GM11168 (cell line): ENCODE measurements at regions not wholly inside any gene's neighbourhood (a gene's known extent, or its start where the extent isn't known, plus 50 kb on each side); places are given as distances from the start of the nearest gene placed in this dataset.
"Not testable (repeated sequence)": the region's sequence is repeated elsewhere in the genome, so short reads cannot be mapped to it uniquely, and the experiment has no call there.

Experiments
- in situ Hi-C: fragments of 300-500 bp; cut with MboI; formaldehyde crosslinking; loops from one replicate; pipeline ENCODE4 v1.12.0; 2022; ENCODE audit warnings: low sequenced_read_pairs; ENCODE audit not compliant: unreplicated experiment

DNA sequence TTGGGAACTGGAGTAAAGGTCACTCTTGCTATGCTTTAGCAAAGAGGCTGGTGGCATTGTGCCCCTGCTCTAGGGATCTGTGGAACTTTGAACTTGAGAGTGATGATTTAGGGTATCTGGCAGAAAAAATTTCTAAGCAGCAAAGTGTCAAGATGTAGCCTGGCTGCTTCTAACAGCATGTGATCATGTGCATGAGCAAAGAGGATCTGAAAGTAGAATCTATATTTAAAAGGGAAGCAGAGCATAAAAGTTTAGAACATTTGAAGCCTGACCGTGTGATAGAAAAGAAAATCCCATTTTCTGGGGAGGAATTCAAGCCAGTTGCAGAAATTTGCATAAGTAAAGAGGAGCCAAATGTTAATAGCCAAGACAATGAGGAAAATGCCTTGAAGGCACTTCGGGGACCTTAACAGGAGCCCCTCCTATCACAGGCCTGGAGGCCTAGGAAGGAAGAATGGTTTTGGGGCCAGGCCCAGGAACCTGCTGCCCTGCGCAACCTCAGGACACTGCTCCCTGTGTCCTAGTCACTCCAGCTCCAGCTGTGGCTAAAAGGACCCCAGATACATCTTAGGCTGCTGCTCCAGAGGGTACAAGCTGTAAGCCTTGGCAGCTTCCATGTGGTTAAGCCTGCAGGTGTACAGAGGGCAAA, 212.2 kb upstream of the LINGO1 start:
- in situ Hi-C loops, result no loop called here

DNA sequence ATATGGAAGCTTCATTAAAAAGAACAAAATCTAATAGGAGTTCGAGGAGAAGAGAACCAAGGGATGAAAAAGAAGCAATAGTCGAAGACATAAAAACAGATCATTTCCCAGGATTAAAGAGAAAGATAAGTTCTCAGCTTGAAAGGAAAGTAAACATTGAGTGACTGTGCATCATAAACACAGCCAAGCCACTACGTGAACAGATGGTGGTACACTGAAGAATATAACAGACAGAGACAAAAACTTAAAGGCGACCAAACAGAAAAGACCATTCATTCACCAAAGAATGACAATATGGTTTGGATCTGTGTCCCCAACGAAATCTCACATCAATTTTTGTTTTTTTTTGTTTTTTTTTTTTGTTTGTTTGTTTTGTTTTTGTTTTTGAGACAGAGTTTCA, 210.8 kb upstream of the LINGO1 start:
- in situ Hi-C loops, result no loop called here

DNA sequence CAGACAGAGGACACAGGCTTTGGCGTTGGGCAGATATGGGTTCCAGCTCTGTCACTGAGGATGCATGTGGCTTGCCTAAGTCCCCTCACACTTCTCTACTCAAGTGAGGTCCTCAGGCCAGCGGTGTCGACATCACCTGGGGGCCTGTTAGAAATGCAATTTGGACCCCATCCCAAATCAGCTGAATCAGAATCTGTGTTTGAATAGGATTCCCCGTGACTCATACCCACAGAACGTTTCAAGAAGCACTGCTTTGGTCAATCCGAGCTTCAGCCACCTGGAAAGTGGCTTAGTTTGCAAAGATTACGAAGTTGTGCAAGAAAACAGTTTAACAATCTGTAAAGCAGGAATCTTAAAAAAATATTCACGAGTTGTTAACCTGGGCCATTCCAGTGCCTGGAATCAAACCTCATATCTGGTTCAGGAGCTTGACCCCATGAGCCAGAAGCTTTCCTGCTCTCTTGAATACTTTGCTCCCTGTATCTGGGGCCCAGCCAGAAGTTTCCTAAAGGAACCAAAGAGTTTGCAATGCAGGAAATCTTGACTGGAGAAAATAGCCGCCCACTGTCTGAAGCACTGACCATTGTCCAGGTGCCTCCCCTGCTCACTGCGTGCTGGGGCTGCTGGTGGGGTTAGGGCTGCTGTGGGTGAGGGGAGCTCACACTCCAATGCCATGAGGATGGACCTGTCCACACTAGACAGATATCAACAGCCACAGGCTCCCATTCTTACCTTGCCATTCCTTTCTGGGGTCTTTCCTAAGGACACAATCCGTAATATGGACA, 208.5 kb upstream of the LINGO1 start:
- in situ Hi-C loops, result no loop called here

DNA sequence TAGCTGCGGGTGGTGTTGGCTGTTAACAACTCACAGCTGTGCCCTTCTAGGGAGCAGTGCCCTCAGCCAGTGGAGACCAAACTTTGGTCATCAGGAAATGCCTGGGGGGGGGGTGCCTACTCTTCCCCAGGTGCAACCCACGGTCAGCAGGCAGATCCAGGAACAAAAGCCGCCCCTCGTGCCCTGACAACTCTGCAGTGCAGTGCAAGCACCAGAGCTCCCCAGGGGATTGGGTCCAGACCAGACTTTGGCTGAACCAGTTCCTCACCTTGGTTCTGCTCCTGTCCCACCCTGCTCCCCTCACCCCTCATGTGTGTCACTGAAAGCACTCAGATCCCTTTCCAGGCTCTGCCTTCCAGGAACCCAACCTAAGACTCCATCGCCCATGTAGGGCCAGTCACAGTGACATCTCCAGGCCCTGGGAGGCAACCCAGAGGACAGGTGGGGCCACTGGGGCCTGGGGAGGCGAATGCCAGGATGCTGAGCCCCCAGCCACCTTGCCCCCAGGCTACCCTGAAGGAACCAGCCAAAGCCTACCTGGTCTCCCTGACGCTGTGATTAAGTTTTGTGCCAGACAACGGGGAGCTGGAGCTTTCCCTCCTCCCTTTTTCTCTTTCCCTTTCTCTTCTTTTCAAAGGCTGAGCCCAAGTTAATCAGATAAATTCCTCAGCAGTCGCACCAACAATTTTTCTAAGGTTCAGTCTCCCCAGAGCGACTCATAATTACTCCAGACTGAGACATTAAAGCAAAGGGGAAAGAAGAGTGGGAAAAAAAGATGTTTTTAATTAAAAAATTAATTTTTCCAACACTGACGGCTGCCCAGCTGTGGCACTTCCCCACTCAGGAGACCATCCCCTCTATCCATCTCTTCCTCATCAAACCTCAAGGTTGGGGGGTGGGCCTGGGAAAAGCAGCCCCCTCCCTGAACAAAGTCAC, 207.5 kb upstream of the LINGO1 start:
- in situ Hi-C loops, result no loop called here

DNA sequence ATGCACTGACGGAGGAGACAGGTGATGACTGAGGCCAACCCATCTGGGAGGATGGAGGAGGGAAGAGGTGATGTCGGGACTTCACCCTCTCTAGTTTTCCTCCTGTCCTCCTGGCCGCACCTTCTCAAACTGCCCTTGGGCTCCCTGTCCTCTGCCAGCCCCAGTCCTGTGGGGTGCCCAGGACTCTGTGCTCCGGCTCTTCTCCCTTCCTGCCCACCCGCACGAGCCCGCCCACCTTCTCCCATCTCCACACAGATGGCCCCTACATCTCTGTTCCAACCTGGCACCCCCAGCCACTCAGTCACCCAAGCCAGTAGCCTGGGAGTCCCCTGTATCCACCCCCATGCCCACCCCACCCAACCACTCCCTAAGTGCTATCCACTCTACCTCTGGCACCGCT, 206.7 kb upstream of the LINGO1 start:
- in situ Hi-C loops, result no loop called here

DNA sequence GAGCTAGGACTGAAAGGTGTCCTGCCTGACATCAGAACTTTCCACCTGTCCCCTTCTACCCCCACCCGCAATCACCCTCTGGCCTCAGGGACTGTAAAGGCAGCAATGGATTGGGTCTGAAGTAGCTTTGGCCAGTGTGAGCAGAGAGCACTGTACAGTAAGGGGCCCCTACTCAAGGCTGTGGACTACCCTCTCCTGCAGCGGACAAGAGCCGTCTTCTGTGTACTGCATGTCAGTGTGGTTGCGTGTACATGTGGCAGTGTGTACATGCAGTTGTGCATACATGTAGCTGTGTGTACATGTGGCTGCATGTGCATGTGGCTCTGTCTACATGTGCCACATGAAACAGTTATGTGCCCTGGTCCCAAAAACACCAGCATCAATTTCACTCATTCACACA, 205.9 kb upstream of the LINGO1 start:
- in situ Hi-C loops, result no loop called here

DNA sequence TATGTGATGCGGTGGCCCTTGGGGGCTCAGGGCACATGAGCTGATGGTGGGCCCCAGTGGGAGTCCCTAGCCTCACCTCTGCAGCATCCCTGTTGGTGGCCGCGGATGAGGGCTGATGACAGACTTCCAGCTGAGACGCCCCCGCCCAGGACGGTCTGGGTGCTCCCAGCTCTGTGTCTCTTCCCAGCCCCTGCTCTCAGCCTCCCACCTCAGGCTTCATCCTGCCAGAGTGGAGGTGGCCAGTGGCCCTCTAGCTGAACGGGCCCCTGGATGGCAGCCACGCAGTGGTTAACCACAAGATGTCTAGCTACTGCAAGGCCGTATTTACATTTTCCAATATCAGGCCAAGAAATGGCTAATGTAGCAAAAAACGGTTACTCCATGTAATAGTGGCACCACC, 205.3 kb upstream of the LINGO1 start:
- in situ Hi-C loops, result no loop called here

DNA sequence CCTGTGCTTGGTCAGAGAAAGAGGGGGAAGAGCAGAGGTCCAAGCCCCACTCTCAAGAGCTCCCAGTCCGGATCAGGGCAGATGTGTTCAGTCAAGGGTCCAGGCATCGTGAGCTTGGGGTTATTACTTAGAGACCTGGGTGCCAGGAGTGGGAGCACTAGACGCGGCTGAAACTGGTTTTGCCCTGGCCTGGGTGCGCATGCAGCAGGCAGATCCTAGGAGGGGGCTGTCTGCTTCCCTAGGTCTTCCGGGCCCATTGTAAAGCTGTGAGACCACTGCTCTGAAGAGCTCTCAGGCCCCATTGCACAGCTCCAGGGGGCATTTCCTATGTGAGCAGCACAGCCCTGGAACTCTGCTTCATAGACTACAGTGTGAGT, 204.9 kb upstream of the LINGO1 start:
- in situ Hi-C loops, result no loop called here

DNA sequence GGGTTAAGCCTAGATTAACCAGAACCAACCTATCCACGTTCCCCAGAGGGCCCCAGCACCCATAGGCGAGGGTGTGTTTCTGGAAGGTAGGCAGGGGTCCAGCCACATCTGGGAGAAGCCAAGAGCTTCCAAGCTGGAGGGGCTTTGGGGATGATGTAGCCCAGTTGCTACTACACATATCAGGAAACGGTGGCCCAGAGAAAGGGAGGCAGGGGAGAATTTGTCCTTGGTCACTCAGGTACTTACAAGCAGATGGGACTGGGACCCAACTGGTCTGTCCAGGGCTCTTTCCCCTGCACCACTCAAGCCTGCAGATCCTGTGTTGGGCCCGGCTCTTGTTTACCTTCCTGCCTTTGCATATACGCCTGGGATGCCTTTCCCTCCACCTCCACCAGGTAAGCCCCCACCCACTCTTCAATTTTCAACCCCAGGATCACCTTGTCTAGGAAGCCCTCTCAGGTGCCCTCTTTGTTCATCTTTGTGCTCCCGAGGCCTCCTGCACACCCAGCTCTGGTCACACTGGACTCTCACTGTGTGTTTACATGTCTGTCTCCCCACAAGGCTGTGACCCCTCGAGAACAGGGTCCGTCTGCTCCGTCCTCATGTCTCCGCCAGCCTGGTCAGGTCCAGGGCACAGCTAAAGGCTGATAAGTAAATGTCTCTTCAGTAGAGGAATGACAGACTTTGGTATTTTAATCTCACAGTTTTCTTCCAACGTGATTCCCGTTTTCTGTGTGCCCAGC, 204.4 kb upstream of the LINGO1 start:
- in situ Hi-C loops, result no loop called here

DNA sequence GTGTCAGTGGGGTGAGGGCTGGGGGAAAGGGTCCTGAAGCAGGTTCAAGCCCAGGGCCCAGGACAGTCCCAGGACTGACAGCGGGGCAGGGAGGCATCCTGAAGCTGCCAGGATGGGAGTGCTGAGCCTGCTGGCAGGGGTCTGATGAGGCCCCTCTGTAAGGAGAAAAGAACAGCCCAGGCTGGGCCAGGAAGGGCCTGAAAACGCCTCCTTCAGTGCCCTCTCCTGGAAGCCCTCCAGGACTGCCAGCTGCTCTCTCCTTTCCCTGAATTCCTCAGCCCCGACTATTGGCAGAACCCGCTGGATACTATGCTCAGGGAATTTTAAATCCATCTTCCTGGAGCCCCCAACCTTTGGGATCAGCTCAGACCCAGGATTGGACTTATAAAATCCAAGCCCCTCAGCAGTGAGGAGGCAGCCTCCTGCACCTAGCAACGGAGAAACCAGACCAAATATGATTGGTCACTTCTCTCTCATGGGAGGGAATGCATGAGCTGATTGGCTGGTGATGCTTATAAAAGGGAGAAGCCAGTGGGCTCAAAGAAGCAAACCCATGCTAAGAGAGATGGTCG, 203.5 kb upstream of the LINGO1 start:
- in situ Hi-C loops, result no loop called here

DNA sequence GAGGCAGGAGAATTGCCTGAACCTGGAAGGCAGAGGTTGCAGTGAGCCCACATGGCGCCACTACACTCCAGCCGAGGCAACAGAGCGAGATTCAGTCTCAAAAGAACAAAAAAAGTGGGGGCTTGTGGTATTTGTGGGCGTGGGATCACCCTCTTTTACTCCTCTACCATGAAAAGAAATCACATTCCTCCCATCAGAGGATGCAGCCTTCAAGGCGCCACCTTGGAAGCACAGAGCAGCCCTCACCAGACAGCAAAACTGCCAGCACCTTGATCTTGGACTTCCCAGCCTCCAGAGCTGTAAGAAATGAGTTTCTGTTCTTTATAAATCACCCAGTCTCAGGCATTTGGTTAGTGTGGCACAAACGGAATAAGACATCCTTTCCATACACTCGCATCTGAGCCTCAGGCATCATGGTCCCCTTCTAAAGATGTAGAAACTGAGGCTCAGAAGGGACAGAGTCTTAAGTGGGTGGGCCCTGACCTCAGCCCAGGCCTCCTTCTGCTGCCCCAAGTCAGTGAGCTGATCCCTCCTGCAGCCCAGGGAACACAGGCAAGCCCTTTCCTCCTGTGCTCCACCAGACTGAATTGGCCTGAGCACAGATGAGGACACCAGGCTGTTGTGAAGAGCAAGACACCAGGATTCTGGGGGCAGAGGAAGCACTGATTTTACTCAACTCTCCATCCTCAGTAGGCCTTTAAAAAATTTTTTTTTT, 201.7 kb upstream of the LINGO1 start:
- in situ Hi-C loops, result no loop called here

DNA sequence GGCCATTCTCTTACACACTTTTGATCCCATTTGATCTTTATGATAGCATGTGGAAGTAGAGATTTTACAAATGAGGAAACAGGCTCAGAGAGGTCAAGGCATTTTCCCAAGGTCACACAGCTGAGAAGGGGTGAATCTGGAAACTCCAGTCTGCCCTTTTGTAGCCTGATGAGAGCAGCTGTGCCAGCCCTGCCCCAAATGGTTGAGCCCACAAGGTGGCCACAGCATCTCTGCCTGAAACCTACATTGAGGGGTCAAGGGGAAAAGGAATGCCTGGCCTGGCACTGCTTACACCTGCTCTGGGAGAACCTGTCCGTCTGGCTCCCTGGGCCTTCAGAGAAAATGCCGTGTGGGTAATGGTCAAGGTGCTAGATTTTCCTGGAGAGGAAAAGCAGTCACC, 200.2 kb upstream of the LINGO1 start:
- in situ Hi-C loops, result no loop called here

DNA sequence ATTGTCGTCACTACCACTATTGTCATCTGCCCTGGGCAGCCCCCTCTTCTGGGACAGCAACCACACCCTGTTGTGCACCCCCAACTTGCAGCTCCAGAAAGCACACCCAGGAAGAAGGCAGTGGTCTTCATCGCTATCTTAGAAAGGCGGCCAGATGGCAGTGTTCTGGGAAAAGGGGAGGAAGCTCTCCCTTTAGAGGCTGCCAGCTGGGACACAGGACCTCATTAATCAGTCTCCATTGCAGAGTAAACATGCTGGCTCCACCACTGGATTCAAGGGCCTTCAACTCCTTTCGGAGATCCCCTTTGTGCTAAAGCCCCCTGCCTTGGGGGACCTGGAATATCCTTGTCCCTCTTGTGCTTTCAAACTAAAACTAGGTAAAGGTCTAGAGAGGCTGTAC, 199.3 kb upstream of the LINGO1 start:
- in situ Hi-C loops, result no loop called here

DNA sequence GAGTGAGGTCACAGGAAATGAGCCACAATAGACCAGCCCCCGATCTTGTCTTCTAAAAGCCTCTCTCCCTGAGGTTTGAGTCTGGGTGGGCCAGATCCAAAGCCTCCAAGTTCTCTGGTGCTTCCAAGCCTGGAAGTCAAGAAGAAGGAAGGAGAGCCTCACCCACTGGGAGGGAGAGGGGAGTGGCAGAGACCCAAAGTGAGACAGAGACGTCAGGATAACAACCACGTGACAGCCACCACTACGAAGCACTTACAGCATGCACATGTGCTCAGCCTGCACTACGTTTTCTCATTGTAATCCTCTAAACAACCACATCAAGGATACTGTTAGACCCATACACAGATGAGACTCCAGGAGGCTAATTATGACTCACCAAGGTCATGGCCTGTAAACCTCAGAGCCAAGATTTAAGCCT, 197.3 kb upstream of the LINGO1 start:
- in situ Hi-C loops, result no loop called here

DNA sequence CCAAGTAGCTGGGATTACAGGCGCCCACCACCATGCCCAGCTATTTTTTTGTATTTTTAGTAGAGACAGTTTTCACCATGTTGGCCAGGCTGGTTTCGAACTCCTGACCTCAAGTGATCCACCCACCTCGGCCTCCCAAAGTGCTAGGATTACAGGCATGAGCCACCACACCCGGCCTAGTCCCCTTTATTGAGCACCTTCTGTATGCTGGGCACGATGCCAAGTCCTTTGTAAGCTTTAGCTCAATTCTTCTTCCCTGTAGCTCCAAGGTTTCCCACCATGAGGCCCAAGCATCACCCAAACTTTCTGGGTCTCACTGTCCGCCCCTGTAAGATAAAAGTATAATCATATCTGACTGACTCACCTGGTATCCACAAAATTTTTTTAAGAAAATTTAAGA, 196.6 kb upstream of the LINGO1 start:
- in situ Hi-C loops, result not testable (repeated sequence)

DNA sequence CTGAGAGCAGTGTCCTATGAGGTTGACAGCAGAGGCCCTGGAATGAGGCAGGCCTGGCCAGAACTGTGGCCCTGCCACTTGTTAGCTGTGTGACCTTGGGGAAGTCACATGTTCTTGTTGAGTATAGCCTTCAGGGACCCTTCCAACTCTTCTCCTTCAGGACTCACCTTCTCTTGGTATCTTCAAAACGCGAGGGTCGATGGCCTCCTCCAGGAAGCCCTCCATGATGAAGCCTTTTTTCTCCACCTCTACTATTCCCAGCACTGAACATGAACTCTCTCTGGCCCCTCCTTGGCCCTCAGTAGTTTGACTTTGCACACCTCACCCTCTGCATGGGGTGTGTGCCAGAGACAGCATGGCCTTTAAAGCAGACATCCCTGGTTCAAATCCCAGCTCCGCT, 195.1 kb upstream of the LINGO1 start:
- in situ Hi-C loops, result no loop called here

DNA sequence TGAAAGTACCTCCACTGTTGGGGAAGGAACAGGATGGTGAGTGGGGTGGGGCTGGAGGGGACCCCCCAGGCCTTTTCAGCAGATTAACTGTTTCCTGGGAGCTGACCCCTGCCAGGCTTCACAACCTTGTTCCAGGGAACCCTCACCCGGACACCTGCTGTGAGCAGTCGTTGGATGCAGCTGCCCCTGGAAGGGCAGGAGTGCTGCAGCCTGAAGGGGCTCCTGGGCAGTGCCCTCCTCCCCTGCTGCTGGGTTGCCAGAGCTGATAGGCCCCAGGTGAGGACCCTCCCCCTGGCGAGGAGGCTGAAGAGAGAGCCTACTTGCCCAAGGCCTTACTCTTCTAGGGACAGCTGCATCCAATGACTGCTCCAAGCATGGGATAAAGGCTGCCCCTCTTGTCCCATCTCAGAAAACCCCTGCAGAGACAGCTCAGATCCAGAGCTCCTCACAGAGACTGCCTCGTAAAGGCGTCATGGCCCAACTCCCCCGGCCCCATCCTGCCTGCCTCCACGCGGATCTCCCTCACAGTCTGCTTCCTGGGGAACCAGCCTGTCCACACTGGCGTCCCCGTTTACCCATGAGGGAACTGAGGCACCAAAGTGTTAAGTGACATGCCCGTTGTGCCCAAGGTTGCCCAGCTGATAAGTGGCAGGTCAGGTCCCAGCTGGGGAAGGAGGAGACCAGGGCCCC, 193.4 kb upstream of the LINGO1 start:
- in situ Hi-C loops, result no loop called here

DNA sequence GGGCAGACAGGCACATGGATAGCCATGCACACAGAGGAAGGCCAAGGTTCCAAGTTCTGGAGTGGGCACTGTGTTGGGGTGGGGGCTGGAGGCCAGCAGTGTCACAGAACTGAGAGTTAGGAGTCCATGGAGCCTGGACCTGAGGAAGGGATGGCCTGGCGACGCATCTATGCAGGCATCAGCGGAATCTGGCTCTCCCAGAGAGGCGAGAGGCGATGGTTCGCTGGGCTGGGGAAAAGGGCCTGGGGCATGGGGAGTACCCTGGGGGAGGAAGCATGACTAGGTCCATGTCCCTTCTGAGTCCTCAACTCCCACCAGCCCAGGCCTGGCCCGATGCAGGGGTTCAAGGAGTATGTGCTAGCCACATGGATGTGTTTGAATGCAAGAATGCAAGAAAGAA, 192.8 kb upstream of the LINGO1 start:
- in situ Hi-C loops, result no loop called here

DNA sequence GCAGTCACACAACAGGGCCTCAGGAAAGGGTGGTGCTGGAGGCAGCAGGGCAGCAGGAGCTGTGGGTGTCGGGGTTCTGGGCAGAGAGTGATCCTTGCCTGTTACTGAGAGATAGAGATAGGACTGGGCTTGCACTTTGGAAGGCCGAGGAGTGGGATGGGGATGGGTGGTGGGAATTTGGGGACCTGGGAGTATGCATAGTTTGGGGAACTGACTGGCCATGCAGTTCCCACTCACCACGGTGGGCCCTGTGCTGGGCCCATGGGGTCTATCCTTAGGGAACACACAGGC, 192.5 kb upstream of the LINGO1 start:
- in situ Hi-C loops, result no loop called here
